Adrenal gland (tissue), 9 donors: ENCODE measurements at regions not wholly inside any gene's neighbourhood (a gene's known extent, or its start where the extent isn't known, plus 50 kb on each side); places are given as distances from the start of the nearest gene placed in this dataset.

Source experiments
- DNase-seq, 7 donors: peaks; one replicate each; pipeline ENCODE4 v3.0.0-alpha.2; 2019 to 2020
- H3K27ac ChIP-seq, 5 donors: fragments of 200-600 bp; sonication (generic) in 4 of 5; 1 replicate in 3 of 5; 2 replicates in 2 of 5; pipeline versions ENCODE4 v1.5.1 to v1.8.0; 2016 to 2020; ENCODE audit warnings: mild to moderate bottlenecking in 1 of 5
- H3K27me3 ChIP-seq: fragments of 200-600 bp; 2 replicates; pipeline ENCODE4 v1.8.0; 2021
- H3K36me3 ChIP-seq, 2 donors: fragments of 200-600 bp; replicated peaks in 1 of 2; 1 replicate in 1 of 2; 2 replicates in 1 of 2; pipeline versions ENCODE4 v1.5.1 to v1.8.0; 2018 to 2022
- H3K4me1 ChIP-seq, 2 donors: fragments of 200-600 bp; replicated peaks in 1 of 2; 1 replicate in 1 of 2; 2 replicates in 1 of 2; pipeline versions ENCODE4 v1.5.1 to v1.8.0; 2018 to 2021
- H3K4me3 ChIP-seq, 4 donors: fragments of 200-600 bp; sonication (generic) in 3 of 4; one replicate each; pipeline ENCODE4 v1.5.1; 2016 to 2018
- H3K9me3 ChIP-seq, 3 donors: fragments of 200-600 bp; sonication (generic) in 1 of 3; replicated peaks in 1 of 3; 1 replicate in 2 of 3; 2 replicates in 1 of 3; pipeline versions ENCODE4 v1.5.1 to v1.8.0; 2016 to 2021
- POLR2A ChIP-seq, 2 donors: fragments of 450-650 bp; IDR thresholded peaks; one replicate each; pipeline ENCODE4 v1.6.1; 2017; ENCODE audit warnings: antibody characterized with exemption in 2 of 2, mild to moderate bottlenecking in 2 of 2, moderate library complexity in 1 of 2
- WGBS, 4 donors: extraction: QIAGEN DNeasy Blood & Tissue Kit in 2 of 4; methylation state at CpG; one replicate each; pipeline versions ENCODE4 v1.1.5 to v1.1.7; 2013 to 2017; 5-methylcytosine and 5-hydroxymethylcytosine counted together
- intact Hi-C, 2 donors: fragments of 100-400 bp; cut with DNase I; formaldehyde crosslinking; loops; one replicate each; pipeline versions ENCODE4 v1.14.1 to v1.15.0; 2022 to 2023
- TF ChIP-seq, protein P1 (sequence below), 6 experiments: fragments of 450-650 bp in 4 of 6; fragments of 200-600 bp in 2 of 6; sonication (generic) in 1 of 6; IDR thresholded peaks; 1 replicate in 5 of 6; 2 replicates in 1 of 6; pipeline versions ENCODE4 v1.5.1 to v1.8.0; 2016 to 2021; ENCODE audit warnings: antibody characterized with exemption in 6 of 6, mild to moderate bottlenecking in 2 of 6, moderate library complexity in 1 of 6
- donor health status: healthy with polysubstance abuse.
- donor health status: Bipolar disorder and iron deficiency.
- donor health status: DM: yes; HTN: yes; CAD: no.
- donor health status: DM: no; HTN: no; CAD: no.
- donor health status: DM: no; HTN: no; CAD: no.

DNA sequence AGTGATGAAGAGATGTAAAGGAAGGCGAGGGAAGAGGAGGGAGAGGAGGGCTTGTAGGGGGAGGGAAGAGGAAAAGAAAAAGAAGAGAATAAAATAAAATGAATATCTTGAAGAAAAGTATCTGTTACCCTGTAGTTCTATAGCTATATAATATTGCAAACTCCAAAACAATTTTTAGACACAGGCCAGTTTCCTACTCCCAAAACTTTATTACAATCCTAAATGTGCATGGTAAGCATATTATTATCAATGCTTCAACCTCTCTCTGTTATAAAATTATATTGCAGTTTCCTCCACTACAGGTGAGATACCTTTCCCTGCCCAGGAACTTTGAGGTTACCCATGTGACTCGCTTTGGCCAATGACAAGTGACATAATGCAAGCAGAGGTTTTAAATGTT is 1351.6 kb upstream of the NRXN1 start:
- no peaks in the 10 kb centered on the region for H3K9me3 ChIP-seq
- H3K27me3 ChIP-seq = no peaks in the 10 kb centered on the region
- H3K4me1 ChIP-seq = no peaks in the 10 kb centered on the region
- H3K27ac ChIP-seq = no peak overlapping the region
- TF ChIP-seq, protein P1, sequence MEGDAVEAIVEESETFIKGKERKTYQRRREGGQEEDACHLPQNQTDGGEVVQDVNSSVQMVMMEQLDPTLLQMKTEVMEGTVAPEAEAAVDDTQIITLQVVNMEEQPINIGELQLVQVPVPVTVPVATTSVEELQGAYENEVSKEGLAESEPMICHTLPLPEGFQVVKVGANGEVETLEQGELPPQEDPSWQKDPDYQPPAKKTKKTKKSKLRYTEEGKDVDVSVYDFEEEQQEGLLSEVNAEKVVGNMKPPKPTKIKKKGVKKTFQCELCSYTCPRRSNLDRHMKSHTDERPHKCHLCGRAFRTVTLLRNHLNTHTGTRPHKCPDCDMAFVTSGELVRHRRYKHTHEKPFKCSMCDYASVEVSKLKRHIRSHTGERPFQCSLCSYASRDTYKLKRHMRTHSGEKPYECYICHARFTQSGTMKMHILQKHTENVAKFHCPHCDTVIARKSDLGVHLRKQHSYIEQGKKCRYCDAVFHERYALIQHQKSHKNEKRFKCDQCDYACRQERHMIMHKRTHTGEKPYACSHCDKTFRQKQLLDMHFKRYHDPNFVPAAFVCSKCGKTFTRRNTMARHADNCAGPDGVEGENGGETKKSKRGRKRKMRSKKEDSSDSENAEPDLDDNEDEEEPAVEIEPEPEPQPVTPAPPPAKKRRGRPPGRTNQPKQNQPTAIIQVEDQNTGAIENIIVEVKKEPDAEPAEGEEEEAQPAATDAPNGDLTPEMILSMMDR (IDR thresholded peaks at IDR 0.05) = no peak
- no peak for TF ChIP-seq POLR2A (IDR thresholded peaks at IDR 0.05)
- DNase-seq = no peak
- no peaks in the 10 kb centered on the region for H3K36me3 ChIP-seq
- WGBS, 4 donors = 71 to 89% (median 76%) methylated on average over 2 of the region's 2 CpGs
- no peak overlapping the region for H3K4me3 ChIP-seq
- intact Hi-C loops = no loop called here

DNA sequence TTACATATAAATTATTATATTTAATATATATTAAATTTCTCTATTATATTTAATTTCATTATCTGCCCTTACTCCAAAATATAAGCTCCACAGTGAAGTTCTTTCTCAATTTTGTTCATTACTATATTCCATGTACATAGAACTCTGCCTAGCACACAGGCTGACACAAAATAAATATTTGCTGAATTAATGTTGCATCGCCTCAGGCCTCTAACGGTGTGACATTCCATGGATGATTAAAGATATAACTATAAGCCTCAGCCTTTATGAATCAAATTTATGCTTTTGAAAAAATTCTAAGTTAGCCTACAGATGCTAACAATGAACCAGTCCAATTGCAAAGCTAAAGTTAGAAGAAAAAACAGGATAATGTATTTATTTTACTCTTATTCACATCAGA is 1337.2 kb upstream of the NRXN1 start:
- Histone ChIP-seq H3K4me3 (no peak overlapping the region), H3K4me1 (no peaks in the 10 kb centered on the region), H3K9me3 (no peaks in the 10 kb centered on the region), H3K36me3 (no peaks in the 10 kb centered on the region), H3K27ac (no peak overlapping the region), H3K27me3 (no peaks in the 10 kb centered on the region)
- DNase-seq = no peak
- no peak for TF ChIP-seq POLR2A (IDR thresholded peaks at IDR 0.05)
- TF ChIP-seq, protein P1 (IDR thresholded peaks at IDR 0.05) = no peak
- intact Hi-C loops = no loop called here
- WGBS, 4 donors = 65 to 84% (median 80%) methylated on average over 2 of the region's 2 CpGs

DNA sequence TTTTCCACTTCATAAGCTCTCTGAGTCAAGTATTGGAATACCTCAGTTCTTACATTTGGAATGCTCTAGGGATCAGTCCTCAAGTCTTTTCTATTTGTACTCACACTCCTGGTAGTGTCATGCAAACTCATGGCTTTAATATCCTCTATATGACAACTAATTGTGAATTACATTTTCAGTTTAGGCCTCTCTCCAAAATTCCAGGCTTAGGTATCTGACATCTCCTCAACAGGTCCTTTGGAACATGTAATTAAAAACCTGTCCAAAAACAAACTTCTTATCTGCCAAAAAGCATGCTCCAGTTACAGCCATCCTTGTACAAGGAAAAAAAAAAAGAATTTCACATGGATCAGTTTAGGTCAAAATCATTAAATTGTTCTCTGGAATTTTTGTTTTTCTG is 1336.2 kb upstream of the NRXN1 start:
- no peaks in the 10 kb centered on the region for H3K4me1 ChIP-seq
- H3K36me3 ChIP-seq = no peaks in the 10 kb centered on the region
- intact Hi-C loops = no loop called here
- TF ChIP-seq, protein P1 (IDR thresholded peaks at IDR 0.05) = no peak
- TF ChIP-seq POLR2A (IDR thresholded peaks at IDR 0.05) = no peak
- H3K27me3 ChIP-seq = no peaks in the 10 kb centered on the region
- no peak overlapping the region for H3K4me3 ChIP-seq
- H3K27ac ChIP-seq = no peak overlapping the region
- H3K9me3 ChIP-seq = no peaks in the 10 kb centered on the region
- DNase-seq = no peak

DNA sequence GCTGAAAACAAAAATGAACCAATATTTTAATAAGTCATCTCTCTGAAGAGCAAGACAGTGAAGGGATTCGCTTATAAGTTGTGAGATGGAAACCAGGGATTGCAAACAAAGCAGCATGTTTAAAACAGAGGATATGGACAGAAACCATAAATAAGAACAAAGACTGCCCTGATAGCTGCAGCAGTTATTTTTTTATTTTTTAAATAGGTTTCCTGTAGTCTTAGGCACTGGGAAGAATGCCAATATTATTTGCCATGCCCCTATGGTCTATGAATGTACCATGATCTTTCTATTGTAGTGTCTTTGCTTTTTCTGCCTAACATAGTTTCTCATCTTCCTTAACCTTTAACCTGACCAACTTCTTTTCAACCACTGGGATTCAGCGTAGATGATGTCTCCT is 1334.0 kb upstream of the NRXN1 start:
- WGBS, 4 donors = 79 to 85% (median 81%) methylated on average over 2 of the region's 2 CpGs
- Histone ChIP-seq H3K27me3 (no peaks in the 10 kb centered on the region), H3K4me3 (no peak overlapping the region), H3K27ac (no peak overlapping the region), H3K36me3 (no peaks in the 10 kb centered on the region), H3K4me1 (no peaks in the 10 kb centered on the region), H3K9me3 (no peaks in the 10 kb centered on the region)
- DNase-seq = no peak
- TF ChIP-seq, protein P1 (IDR thresholded peaks at IDR 0.05) = no peak
- no peak for TF ChIP-seq POLR2A (IDR thresholded peaks at IDR 0.05)
- intact Hi-C loops = no loop called here
